ENCODE measurements at regions not wholly inside any gene's neighbourhood (a gene's known extent, or its start where the extent isn't known, plus 50 kb on each side); places are given as distances from the start of the nearest gene placed in this dataset.

- TF ChIP-seq CTCF (IDR thresholded peaks at IDR 0.05) (no peak), POLR2A (IDR thresholded peaks at IDR 0.05) (no peak)
These were observed 257.0 kb upstream of the C11orf87 start for GRCh38 chr11:109165035-109165434.

All from transverse colon (tissue), 3 donors.